Spleen (tissue), 11 donors: ENCODE measurements at regions not wholly inside any gene's neighbourhood (a gene's known extent, or its start where the extent isn't known, plus 50 kb on each side); places are given as distances from the start of the nearest gene placed in this dataset.

ENCODE experiments used
- DNase-seq: peaks from one replicate; pipeline ENCODE4 v3.0.0-alpha.2; 2020
- H3K27ac ChIP-seq, 8 donors: fragments of 200-600 bp; sonication (generic) in 7 of 8; 1 replicate in 4 of 8; 2 replicates in 4 of 8; pipeline versions ENCODE4 v1.5.0 to v1.8.0; 2016 to 2021; ENCODE audit warnings: inconsistent platforms in 4 of 8, mild to moderate bottlenecking in 4 of 8, moderate library complexity in 1 of 8
- H3K27me3 ChIP-seq, 7 donors: fragments of 200-600 bp; sonication (generic) in 6 of 7; replicated peaks in 1 of 7; 1 replicate in 4 of 7; 2 replicates in 3 of 7; pipeline versions ENCODE4 v1.5.0 to v1.8.0; 2016 to 2021; ENCODE audit warnings: inconsistent platforms in 3 of 7, mild to moderate bottlenecking in 1 of 7
- H3K36me3 ChIP-seq, 6 donors: fragments of 200-600 bp; sonication (generic) in 5 of 6; 1 replicate in 4 of 6; 2 replicates in 2 of 6; pipeline versions ENCODE4 v1.5.0 to v1.8.0; 2016 to 2021; ENCODE audit warnings: inconsistent platforms in 2 of 6
- H3K4me1 ChIP-seq, 6 donors: fragments of 200-600 bp; sonication (generic) in 5 of 6; 1 replicate in 3 of 6; 2 replicates in 3 of 6; pipeline versions ENCODE4 v1.5.0 to v1.8.0; 2016 to 2021; ENCODE audit warnings: inconsistent platforms in 3 of 6
- H3K4me3 ChIP-seq, 8 donors: fragments of 200-600 bp; sonication (generic) in 7 of 8; 1 replicate in 4 of 8; 2 replicates in 4 of 8; pipeline versions ENCODE4 v1.5.0 to v1.8.0; 2016 to 2021; ENCODE audit warnings: inconsistent platforms in 4 of 8, mild to moderate bottlenecking in 4 of 8, moderate library complexity in 2 of 8
- H3K9me3 ChIP-seq, 8 donors: fragments of 200-600 bp; sonication (generic) in 7 of 8; 1 replicate in 4 of 8; 2 replicates in 4 of 8; pipeline versions ENCODE4 v1.5.0 to v1.8.0; 2016 to 2021; ENCODE audit warnings: inconsistent platforms in 4 of 8
- CTCF ChIP-seq, 11 experiments: fragments of 200-600 bp in 7 of 11; fragments of 450-650 bp in 4 of 11; sonication (generic) in 4 of 11; IDR thresholded peaks in 8 of 11; conservative IDR thresholded peaks in 3 of 11; 1 replicate in 7 of 11; 2 replicates in 4 of 11; pipeline versions ENCODE4 v1.4.0 to v1.8.0; 2016 to 2021; ENCODE audit warnings: antibody characterized with exemption in 11 of 11, inconsistent platforms in 4 of 11, mild to moderate bottlenecking in 1 of 11
- POLR2A ChIP-seq, 3 donors: fragments of 450-650 bp; IDR thresholded peaks; one replicate each; pipeline ENCODE4 v1.5.1; 2017; ENCODE audit warnings: antibody characterized with exemption in 3 of 3, mild to moderate bottlenecking in 1 of 3
- POLR2AphosphoS5 ChIP-seq, 3 donors: sonication (generic); formaldehyde crosslinking; IDR thresholded peaks; one replicate each; pipeline ENCODE4 v1.5.1; 2017; ENCODE audit warnings: antibody characterized with exemption in 3 of 3
- WGBS, 5 donors: extraction: QIAGEN DNeasy Blood & Tissue Kit in 3 of 5; methylation state at CpG; one replicate each; pipeline versions ENCODE4 v1.1.5 to v1.1.7; 2013 to 2018; 5-methylcytosine and 5-hydroxymethylcytosine counted together
- intact Hi-C: fragments of 100-400 bp; cut with DNase I; formaldehyde crosslinking; loops from one replicate; pipeline ENCODE4 v1.15.0; 2023; ENCODE audit warnings: low total_unique reads
- donor health status: healthy with polysubstance abuse.
- donor health status: DM: no; HTN: no; CAD: no; lungs with moderate emphysema.
- donor health status: DM: no; HTN: no; CAD: no.
- donor health status: Bipolar disorder and iron deficiency.
- donor health status: healthy.
- donor health status: DM: no; HTN: no; CAD: no.
- donor health status: DM: yes; HTN: yes; CAD: no.

GRCh38 chr11:42407341-42407740, 904.5 kb upstream of the API5 start:
- no peak for DNase-seq
- H3K27ac ChIP-seq, result no peak overlapping the region
- no peak overlapping the region for H3K4me3 ChIP-seq
- TF ChIP-seq POLR2A (IDR thresholded peaks at IDR 0.05), result no peak
- peak in 4 of 11 experiments; percentile 11 to 19 (median 14) for TF ChIP-seq CTCF (IDR thresholded peaks at IDR 0.05 in 8 of 11, conservative IDR thresholded peaks at IDR 0.05 in 3 of 11)
- TF ChIP-seq POLR2AphosphoS5 (IDR thresholded peaks at IDR 0.05), result no peak
- no peaks in the 10 kb centered on the region for H3K9me3 ChIP-seq
- no peaks in the 10 kb centered on the region for H3K27me3 ChIP-seq
- intact Hi-C loops, result no loop called here
- no peaks in the 10 kb centered on the region for H3K4me1 ChIP-seq
- H3K36me3 ChIP-seq, result no peaks in the 10 kb centered on the region
- 18 to 26% (median 20%) methylated on average over 2 to 3 of the region's 3 CpGs for WGBS, 5 donors

- Histone ChIP-seq H3K4me3 (no peak overlapping the region), H3K27me3 (no peaks in the 10 kb centered on the region), H3K27ac (no peak overlapping the region), H3K9me3 (no peaks in the 10 kb centered on the region), H3K4me1 (no peaks in the 10 kb centered on the region), H3K36me3 (no peaks in the 10 kb centered on the region)
- intact Hi-C loops, result no loop called here
- WGBS, 5 donors, result 49 to 63% (median 62%) methylated on average over 6 of the region's 6 CpGs
- no peak for DNase-seq
- TF ChIP-seq CTCF (IDR thresholded peaks at IDR 0.05 in 8 of 11, conservative IDR thresholded peaks at IDR 0.05 in 3 of 11), result no peak
- TF ChIP-seq POLR2AphosphoS5 (IDR thresholded peaks at IDR 0.05), result no peak
- no peak for TF ChIP-seq POLR2A (IDR thresholded peaks at IDR 0.05)
Observed at GRCh38 chr11:42410251-42410955, 901.4 kb upstream of the API5 start.

GRCh38 chr11:42412590-42412989, 899.2 kb upstream of the API5 start:
- H3K4me1 ChIP-seq, result no peaks in the 10 kb centered on the region
- no peaks in the 10 kb centered on the region for H3K9me3 ChIP-seq
- no peak overlapping the region for H3K4me3 ChIP-seq
- H3K27ac ChIP-seq, result no peak overlapping the region
- no peaks in the 10 kb centered on the region for H3K27me3 ChIP-seq
- 41 to 71% (median 67%) methylated on average over 4 of the region's 4 CpGs for WGBS, 5 donors
- H3K36me3 ChIP-seq, result no peaks in the 10 kb centered on the region
- intact Hi-C loops, result no loop called here
- no peak for DNase-seq
- TF ChIP-seq POLR2A (IDR thresholded peaks at IDR 0.05) (no peak), CTCF (IDR thresholded peaks at IDR 0.05 in 8 of 11, conservative IDR thresholded peaks at IDR 0.05 in 3 of 11) (no peak), POLR2AphosphoS5 (IDR thresholded peaks at IDR 0.05) (no peak)

GRCh38 chr11:42417691-42418090, 894.1 kb upstream of the API5 start:
- no peaks in the 10 kb centered on the region for H3K4me1 ChIP-seq
- TF ChIP-seq POLR2A (IDR thresholded peaks at IDR 0.05) (no peak), CTCF (IDR thresholded peaks at IDR 0.05 in 8 of 11, conservative IDR thresholded peaks at IDR 0.05 in 3 of 11) (no peak), POLR2AphosphoS5 (IDR thresholded peaks at IDR 0.05) (no peak)
- no peak for DNase-seq
- no peak overlapping the region for H3K4me3 ChIP-seq
- no peak overlapping the region for H3K27ac ChIP-seq
- no peaks in the 10 kb centered on the region for H3K9me3 ChIP-seq
- intact Hi-C loops, result no loop called here
- no peaks in the 10 kb centered on the region for H3K36me3 ChIP-seq
- no peaks in the 10 kb centered on the region for H3K27me3 ChIP-seq
